Stimulated activated CD8-positive, alpha-beta memory T cell treated with anti-CD3 and anti-CD28 coated beads, Interleukin-4, amount 100 ng/mL, for 1 hour (primary cell): ENCODE measurements at regions not wholly inside any gene's neighbourhood (a gene's known extent, or its start where the extent isn't known, plus 50 kb on each side); places are given as distances from the start of the nearest gene placed in this dataset.
A peak's percentile ranks its signal among the peaks of the same experiment; 100 is the strongest.
"Not testable (repeated sequence)": the region's sequence is repeated elsewhere in the genome, so short reads cannot be mapped to it uniquely, and the experiment has no call there.

Source experiments
- DNase-seq, 2 donors: peaks; one replicate each; pipeline ENCODE4 v3.0.0-alpha.2; 2020; ENCODE audit warnings: low read depth in 2 of 2, low spot score in 1 of 2

DNA sequence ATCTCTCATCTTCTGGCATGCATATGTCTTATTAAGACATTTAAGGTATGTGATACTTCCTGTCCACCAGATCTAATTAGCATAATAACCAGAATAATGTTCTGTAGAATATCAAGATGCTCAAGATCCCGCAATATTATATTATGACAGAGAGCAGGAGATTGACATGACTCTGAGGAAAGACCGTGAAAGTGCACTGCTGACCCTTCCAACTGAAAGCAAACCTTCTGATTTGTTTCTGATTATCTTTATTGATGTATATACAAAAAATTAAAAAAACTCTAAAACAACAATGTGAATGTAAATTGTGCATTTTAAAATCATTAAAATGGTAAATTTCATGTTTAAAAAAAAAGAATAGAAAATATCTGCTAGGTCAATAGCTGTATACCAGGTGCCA lies 184.4 kb upstream of the TMEM45B start:
- DNase-seq = no peak

DNA sequence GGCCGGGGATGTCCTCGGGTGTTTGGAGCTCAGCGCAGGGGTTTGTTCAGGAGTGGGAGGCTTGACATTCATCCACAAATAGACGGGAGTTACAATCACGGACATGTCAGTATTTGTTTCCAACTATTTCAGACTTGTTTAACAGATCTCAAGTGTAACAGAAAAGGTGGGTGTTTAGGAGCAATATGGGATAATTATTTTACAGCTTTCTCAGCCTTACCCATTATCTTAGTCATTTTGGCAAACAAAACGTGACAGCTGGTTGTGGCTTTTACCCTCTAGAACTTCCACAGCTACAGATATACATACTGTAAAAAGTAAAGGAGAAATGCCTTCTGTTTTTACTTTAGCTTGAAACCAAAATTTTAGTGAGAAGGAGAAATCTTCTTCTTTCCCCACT lies 178.7 kb upstream of the TMEM45B start:
- DNase-seq = no peak

DNA sequence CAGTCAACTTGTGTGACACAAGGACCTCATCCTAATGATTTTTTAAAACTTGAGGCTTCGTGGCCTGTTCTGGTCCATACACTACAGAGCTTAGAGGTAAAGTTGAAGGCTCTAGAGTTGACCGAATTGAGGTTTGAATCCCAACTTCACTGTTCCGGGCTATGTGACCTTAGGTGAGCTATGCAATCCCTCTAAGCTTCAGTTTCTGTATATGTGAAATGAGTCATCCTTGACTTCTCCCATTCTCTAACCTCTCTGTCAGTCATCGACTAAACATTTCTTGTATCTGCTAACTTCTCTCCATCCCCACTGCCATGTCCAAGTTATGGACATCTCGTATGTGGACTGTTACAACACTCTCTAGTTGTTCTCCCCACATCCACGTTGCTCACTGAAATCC lies 178.2 kb upstream of the TMEM45B start:
- DNase-seq = no peak

DNA sequence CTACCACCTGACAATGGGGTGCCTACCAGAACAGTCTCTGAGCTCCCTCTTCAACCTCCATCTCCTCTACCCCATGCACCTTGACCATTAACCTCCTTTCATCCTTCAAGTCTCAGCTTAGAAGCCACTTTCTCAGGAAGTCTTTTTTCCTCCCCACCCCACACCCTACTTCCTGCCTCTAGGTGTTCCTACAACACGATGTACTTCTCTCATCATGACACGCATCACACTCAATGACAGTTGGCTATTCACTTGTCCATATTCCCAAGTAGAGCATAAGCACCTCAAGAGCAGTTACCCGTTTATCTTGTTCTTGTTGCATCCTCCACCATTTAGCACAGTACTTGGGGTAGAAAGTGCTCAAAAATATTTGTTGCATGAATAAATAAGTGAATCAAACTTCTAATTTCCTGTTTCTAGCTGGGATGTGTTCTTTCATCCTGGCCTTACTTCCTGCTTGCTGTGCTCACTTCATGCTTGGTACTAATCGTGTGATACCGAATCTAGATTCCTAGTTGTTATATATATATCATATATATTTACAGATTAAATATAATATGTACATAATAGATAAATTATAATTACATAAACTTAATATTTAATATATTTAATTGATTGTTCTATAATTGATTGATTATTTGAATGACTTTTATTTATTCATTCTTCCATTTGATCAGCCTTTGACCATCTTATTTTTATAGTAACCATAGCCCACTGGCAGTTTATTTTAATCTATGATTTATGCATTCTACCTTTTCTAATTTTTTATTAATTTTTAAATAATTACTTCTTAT lies 177.5 kb upstream of the TMEM45B start:
- DNase-seq = no peak

DNA sequence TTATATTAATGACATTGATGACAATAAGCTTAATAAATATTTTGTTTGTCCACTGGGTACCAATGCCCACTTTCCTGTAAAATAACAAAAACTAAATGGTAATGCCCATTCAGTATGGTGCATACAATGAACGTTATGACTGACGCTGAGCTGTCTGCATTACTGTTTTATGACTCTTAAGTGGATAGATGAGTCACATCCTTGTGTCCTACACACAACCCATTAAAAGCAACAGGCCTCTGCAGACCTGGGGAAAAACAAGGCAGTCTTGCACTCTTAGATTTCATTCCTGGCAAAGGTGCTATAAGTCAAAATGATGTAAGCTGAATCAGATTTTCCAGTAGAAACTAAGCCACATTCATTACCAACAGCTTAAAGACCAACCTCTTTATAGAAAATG lies 176.3 kb upstream of the TMEM45B start:
- DNase-seq = no peak

DNA sequence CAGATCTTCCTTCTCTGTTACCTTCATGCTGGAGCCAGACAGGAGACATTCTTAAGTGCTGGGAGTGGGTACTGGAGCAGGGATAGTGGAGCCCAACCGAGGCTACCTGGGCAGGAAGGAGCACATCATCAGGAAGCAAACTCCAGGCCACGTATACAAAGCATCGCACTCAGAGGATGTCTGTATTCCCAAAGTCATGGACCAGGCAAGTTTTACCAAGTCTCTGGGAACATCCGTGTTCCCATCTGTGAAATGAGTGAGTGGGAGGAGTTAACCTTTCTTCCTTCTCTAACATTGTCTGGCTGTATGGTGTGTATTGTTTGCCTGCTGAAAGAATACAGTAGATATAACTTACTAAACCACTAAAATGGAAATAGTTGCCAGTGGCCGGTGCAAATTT lies 175.0 kb upstream of the TMEM45B start:
- DNase-seq = no peak

DNA sequence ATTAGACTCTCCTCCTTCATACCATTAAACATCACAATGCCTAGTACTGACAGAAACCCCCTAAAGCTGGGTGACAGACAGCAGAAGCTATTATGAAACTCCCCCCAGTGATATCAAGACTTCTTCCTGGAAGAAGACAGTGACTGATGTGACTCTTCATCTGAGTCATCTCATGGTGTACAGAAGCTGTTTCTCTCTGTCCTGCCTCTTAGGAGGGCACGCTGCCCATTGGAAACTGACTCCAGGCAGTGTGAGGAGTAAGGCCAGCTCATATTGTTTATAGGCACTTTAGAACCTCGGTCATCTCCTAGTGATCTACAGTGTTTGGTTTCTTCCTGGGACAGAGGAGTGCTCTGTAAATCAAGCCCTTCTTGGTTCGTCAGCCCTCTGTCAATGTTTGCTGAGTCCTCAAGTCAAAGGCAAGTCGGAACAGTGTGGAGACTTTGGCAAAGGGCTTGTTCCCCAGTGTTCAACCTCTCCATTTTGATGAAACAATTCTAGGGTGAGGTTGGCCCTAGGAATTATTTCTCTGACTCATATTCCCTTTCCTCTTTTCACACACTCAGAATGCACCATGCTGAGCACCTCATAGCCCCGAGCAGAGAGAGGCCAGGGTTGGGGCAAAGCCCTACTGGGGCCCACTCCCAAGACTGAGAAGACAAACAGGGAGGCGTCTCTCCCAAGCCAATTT lies 172.5 kb upstream of the TMEM45B start:
- DNase-seq = no peak

DNA sequence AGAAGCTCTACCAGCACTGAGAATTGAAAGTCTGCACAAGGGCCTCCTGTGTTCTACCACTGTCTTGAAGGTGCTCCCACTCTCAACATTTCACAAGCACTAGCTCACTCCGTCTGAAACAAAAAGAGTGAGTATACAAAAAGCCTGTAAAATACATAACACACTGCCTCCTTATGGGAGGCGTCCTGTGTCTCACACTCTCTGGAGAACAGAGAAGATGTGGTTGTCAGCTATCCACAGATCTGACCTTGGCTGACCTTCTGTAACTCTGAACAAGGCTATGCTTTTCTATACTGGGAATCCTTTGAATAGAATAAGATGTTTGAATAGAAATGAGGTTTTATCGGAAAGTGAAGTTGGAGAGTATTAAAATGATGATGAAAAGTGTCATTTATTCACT lies 171.3 kb upstream of the TMEM45B start:
- no peak for DNase-seq

DNA sequence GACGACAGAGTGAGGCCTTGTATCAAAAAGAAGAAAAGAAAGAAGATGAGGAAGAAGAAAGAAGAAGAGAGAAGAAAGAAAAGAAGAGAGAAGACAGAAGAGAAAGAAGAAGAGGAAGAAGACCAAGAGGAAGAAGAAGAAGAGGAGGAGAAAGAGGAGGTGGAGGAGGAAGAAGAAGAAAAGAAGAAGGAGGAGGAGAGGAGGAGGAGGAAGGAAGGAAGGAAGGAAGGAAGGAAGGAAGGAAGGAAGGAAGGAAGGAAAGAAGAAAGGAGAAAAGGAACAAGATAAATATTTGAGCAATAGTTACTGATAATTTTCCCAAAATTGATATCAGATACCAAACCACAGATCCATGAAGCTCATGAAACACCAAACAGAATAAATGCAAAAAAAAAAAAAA lies 169.7 kb upstream of the TMEM45B start:
- no peak for DNase-seq

DNA sequence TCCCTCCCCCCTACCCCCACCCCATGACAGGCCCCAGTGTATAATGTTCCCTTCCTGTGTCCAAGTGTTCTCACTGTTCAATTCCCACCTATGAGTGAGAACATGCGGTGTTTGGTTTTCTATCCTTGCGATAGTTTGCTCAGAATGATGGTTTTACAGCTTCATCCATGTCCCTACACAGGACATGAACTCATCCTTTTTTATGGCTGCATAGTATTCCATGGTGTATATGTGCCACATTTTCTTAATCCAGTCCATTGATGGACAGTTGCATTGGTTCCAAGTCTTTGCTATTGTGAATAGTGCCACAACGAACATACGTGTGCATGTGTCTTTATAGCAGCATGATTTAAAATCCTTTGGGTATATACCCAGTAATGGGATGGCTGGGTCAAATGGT lies 165.6 kb upstream of the TMEM45B start:
- not testable (repeated sequence) for DNase-seq

DNA sequence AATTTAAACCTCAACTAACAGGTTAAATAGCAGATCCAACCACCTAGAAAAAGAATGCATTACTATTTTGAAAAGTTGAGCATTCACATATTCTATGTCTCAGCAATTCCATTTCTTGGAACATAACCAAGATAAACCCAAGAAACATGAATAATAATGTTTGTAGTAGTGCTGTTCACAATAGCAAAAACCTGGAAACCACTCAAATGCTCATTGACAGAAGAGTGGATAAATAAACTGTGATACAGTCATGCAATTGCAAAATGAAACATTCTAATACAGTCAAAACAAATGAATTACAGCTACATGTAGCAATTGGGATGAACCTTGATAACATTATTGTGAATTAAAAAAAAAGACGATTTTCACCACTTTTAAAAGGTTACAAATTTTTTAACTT lies 162.8 kb upstream of the TMEM45B start:
- DNase-seq = no peak

DNA sequence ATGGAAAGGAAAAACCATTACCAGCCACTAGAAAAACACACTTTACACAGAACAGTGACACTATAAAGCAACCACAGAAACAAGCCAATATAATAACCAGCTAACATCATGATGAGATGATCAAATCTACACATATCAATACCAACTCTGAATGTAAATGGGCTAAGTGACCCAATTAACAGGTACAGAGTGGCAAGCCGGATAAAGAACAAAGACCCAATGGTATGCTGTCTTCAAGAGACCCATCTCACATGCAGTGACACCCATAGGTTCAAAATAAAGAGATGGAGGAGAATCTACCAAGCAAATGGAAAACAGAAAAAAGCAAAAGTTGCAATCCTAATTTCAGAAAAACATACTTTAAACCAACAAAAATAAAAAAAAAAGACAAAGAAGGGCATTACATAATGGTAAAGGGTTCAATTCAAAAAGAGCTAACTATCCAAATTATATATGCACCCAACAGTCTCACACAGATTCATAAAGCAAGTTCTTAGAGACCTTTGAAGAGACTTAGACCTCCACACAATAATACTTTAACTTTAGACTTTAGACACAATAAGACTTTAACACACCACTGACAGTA lies 160.3 kb upstream of the TMEM45B start:
- DNase-seq = no peak

DNA sequence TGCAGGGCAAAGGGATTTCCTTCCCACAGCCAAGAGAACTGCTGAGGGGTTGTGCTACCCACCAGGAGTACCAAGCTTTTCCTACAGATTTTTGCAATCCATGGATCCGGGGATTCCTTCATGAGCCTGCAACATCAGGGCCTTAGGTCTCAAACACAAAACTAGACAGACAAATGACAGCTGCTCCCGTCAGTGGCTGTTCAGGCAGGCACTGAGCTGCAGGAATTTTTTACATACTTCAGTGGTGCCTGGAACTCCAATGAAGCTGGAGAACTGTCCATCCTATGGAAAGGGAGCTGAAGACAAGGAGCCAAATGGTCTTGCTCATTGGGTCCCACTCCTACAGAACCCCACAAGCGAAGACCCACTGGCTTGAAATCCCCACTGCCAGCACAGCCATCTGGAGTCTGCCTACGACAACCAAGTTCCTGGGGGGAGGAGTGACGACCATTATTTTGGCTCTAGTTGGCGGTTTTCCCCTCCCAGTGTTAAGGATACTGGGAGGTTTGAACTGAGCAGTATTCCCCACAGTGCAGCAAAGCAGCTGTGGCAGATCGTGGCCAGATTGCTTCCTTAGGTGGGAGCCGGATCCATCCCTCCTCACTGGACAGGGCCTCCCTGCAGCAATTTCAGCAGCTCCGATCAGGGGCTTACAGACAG lies 157.7 kb upstream of the TMEM45B start:
- DNase-seq = no peak

DNA sequence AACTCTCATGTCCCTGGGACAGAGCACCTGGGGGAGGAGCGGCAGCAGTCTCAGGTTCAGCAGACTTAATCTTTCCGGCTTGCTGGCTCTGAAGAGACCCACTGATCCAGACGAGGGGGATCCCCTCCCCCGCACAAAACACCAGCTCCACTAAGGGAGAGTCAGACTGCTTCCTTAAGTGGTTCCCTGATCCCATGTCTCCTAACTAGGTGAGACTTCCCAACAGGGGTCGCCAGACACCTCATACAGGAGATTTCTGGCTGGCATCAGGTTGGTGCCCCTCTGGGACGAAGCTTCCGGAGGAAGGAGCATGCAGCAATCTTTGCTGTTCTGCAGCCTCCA lies 157.2 kb upstream of the TMEM45B start:
- DNase-seq = no peak

DNA sequence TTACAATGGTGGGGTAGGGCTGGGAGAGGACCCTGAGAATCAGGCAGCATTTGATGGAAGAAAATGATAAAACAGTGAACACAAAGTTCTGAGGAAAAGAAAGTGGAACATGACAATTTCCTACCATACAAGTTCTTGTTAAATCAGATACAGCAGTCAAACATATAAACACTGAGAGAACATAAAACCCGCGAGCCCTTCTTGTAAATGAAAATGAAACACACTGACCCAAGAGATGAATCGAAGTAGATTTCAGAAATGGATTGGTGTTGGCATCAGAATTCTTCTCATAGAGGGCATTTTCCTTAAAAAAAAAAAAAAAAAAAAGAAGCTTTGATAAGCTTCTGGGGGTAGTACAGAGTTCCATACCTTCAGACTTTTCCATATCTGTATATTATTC lies 134.7 kb upstream of the TMEM45B start:
- DNase-seq = no peak

DNA sequence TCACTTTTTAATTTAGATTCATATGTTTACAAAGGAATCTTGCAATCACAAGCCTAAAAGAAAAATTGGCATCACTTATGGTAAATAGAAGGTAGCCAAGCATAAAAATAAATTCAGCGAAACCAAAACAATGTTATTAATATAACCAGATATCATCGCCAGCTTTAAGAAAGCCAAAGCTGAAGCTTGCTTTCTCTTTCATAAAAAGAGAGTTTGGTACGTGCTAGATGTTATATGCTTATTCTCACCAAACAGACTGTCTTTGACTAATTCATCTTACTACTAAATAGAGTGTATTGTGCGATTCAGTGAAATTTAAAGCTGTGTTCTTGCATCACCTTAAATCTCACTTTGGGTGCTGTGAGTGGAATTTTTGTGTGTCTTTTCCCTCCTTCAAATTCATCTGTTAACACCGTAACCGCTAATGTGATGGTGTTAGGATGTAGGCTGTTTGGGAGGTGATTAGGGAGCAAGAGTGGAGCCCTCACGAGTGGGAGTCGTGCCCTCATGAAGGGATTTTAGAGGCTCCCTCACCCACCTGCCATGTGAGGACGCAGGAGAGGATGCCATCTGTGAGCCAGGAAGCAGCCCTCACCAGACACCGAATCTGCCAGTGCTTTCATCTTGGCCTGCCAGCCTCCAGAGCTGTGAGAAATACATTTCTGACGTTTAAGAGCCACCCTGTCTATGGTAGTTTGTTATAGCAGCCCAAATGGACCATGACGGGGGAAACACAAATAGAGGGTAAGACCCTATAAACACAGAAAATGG lies 134.1 kb upstream of the TMEM45B start:
- DNase-seq = no peak

DNA sequence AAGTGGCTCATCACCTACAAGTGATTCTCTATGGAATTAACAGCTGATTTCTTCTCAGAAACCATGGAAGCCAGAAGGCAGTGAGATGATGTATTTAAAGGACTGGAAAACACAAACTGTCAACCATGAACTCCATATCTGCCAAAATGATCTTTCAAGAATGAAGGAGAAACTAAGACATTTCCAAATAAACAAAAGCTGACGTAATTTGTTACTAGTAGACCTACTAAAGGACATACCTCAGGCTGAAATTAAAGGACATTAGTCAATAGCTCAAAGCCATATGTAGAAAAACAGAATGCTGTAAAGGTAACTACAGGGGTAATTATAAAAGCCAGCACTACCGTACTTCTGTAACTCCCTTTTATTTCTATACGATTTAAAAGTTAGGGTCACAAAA lies 129.4 kb upstream of the TMEM45B start:
- DNase-seq = no peak

DNA sequence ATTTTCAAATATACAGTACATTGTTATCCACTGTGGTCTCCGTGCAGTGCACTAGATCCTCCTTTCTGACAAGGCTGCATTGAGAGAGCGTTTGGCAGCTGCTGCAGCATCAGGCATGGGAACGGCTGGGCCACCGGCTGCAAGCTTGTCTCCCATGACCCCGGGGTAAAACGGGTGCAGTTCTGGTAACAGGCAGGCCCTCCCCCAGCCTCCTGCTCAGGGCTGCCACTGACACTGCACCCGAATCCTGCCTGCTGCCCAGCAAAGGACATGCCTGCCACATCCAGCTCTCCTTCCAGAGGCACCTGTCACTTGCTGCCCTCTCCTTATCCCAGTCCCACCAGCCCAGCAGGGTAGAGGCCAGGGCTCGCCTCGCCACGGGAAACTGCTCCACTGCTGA lies 124.5 kb upstream of the TMEM45B start:
- DNase-seq = no peak

DNA sequence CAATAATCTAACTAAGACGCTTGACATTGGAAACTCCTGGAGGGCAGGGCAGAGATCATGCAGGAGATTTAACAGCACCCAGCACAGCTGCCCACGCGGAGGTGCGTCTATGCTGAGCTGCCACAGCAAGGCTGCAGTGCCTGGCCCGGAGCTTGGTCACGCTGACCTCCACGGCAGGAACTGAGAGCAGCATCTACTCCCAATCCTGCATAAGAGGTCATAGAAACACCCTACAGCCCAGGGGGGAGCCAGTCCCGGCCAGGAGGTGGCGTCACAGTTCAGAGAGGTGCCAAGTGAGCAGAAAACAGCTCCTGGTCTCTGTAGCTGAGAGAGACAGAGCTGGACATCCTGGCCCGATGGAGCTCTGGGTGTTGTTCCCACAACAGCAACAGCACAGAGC lies 121.1 kb upstream of the TMEM45B start:
- no peak for DNase-seq

DNA sequence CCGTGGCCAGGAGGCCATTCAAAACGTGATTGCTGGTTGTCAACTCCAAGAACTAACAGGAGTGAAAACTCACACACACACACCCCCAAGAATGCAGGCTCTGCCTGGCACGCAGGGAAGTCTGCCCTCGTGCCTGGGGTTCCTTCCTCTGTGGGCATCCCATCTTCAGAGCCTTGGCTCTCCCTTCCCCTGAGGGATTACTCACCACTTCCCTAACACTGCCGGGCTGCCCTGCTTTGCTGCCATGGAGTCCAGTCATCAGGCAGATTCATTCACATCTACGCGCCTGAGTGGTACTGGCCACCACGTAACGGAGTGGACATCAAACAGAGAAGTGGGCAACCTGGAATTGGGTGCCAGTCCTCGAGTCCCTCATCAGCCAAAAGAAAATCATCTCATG lies 120.7 kb upstream of the TMEM45B start:
- DNase-seq = no peak

DNA sequence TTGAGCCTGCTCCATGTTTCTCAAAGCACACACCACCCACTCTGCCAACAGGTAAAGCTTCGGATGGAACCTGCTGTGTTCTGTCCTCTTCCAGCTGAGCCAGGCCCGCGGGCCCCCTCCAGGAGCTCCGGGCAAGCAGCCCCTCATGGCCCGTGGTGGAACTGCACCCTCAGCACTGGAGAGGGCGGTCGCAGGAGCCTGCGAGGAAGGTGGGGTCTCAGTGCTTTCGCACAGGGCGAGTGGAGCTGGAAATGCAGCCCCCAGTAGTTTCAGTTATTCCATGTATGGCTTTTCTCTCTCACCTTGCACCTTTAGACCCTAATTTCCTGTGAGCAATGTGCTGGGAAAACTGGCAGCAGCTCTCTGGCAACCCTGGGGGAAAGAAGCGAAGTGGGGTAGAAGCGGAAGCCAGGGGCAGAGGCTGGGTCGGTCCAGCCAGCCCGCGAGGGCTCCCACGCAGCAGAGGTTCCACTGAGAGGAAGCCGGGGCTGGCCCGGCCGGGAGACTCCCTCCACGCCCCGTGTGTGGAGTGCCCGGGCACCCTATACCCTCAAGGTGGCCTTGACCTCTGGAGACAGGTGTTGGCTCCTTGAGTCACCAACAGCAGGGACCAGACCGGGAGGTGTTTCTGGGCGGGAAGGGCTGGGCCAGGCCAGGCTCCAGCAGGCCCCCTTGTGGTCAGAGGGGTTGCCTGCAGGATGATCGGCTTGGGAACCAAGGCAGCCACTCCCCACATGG lies 119.9 kb upstream of the TMEM45B start:
- DNase-seq = peak; percentile 22 to 46
